RWPE2 (cell line): ENCODE measurements at regions not wholly inside any gene's neighbourhood (a gene's known extent, or its start where the extent isn't known, plus 50 kb on each side); places are given as distances from the start of the nearest gene placed in this dataset.

Source experiments
- ATAC-seq: fragments of 200-7000 bp; cut with Tn5 transposase; 3 replicates; pipeline ENCODE4 v1.9.1; 2021; ENCODE audit warnings: low read depth
- DNase-seq: peaks from one replicate; pipeline ENCODE4 v3.0.0-alpha.2; 2020; ENCODE audit warnings: low spot score
- H3K27ac ChIP-seq: fragments of 450-650 bp; 2 replicates; pipeline ENCODE4 v1.5.1; 2017; ENCODE audit warnings: mild to moderate bottlenecking; ENCODE audit not compliant: poor library complexity, severe bottlenecking
- H3K27me3 ChIP-seq: fragments of 250-450 bp; sonication (Bioruptor Pico); 2 replicates; pipeline ENCODE4 v1.5.1; 2021; ENCODE audit warnings: mild to moderate bottlenecking, moderate library complexity; ENCODE audit not compliant: insufficient read depth, poor library complexity, severe bottlenecking
- H3K36me3 ChIP-seq: fragments of 250-450 bp; sonication (Bioruptor Pico); 2 replicates; pipeline ENCODE4 v1.5.1; 2020; ENCODE audit warnings: low read depth, mild to moderate bottlenecking, moderate library complexity
- H3K4me1 ChIP-seq: fragments of 250-450 bp; sonication (Bioruptor Pico); 2 replicates; pipeline ENCODE4 v1.5.1; 2021; ENCODE audit warnings: mild to moderate bottlenecking, moderate library complexity; ENCODE audit not compliant: insufficient read depth, poor library complexity, severe bottlenecking
- H3K4me3 ChIP-seq: fragments of 250-450 bp; sonication (Bioruptor Pico); 2 replicates; pipeline ENCODE4 v1.5.1; 2021; ENCODE audit warnings: mild to moderate bottlenecking, moderate library complexity; ENCODE audit not compliant: severe bottlenecking
- H3K9me3 ChIP-seq: fragments of 250-450 bp; sonication (Bioruptor Pico); 2 replicates; pipeline ENCODE4 v1.5.1; 2021; ENCODE audit warnings: mild to moderate bottlenecking, moderate library complexity; ENCODE audit not compliant: severe bottlenecking
- CTCF ChIP-seq: fragments of 450-650 bp; IDR thresholded peaks from one replicate; pipeline ENCODE4 v1.5.1; 2017; ENCODE audit warnings: mild to moderate bottlenecking, moderate library complexity; ENCODE audit not compliant: poor library complexity, severe bottlenecking

GRCh38 chr18:39375066-39375465, 1809.5 kb upstream of the CELF4 start:
- Histone ChIP-seq H3K4me3 (no peak overlapping the region), H3K27me3 (no peaks in the 10 kb centered on the region), H3K4me1 (no peaks in the 10 kb centered on the region), H3K9me3 (peaks cover 3% of the 10 kb centered on the region), H3K36me3 (no peaks in the 10 kb centered on the region; the same call in 1 of the 2 replicates), H3K27ac (no peak overlapping the region)
- TF ChIP-seq CTCF: no peak
- ATAC-seq: no peak
- DNase-seq: no peak

GRCh38 chr18:39371996-39372395, 1806.4 kb upstream of the CELF4 start:
- no peak for TF ChIP-seq CTCF
- Histone ChIP-seq H3K4me3 (no peak overlapping the region), H3K9me3 (peaks cover 3% of the 10 kb centered on the region), H3K27ac (no peak overlapping the region), H3K4me1 (no peaks in the 10 kb centered on the region), H3K36me3 (no peaks in the 10 kb centered on the region; the same call in 1 of the 2 replicates), H3K27me3 (no peaks in the 10 kb centered on the region)
- ATAC-seq (no peak), DNase-seq (no peak)

- Histone ChIP-seq H3K36me3 (no peaks in the 10 kb centered on the region; the same call in 1 of the 2 replicates), H3K27ac (no peak overlapping the region), H3K4me1 (no peaks in the 10 kb centered on the region), H3K9me3 (no peaks in the 10 kb centered on the region), H3K27me3 (no peaks in the 10 kb centered on the region), H3K4me3 (no peak overlapping the region)
- ATAC-seq: no peak
- DNase-seq: no peak
- no peak for TF ChIP-seq CTCF
Observed at GRCh38 chr18:39366656-39367055, 1801.1 kb upstream of the CELF4 start.

- TF ChIP-seq CTCF: no peak
- DNase-seq: no peak
- ATAC-seq: no peak
- Histone ChIP-seq H3K4me3 (no peak overlapping the region), H3K27me3 (no peaks in the 10 kb centered on the region), H3K4me1 (no peaks in the 10 kb centered on the region), H3K36me3 (no peaks in the 10 kb centered on the region; the same call in 1 of the 2 replicates), H3K27ac (no peak overlapping the region), H3K9me3 (no peaks in the 10 kb centered on the region)
Observed at GRCh38 chr18:39365836-39366485, 1800.4 kb upstream of the CELF4 start.

GRCh38 chr18:39360072-39360471, 1794.5 kb upstream of the CELF4 start:
- DNase-seq: no peak
- ATAC-seq: no peak
- Histone ChIP-seq H3K27ac (no peak overlapping the region), H3K4me3 (no peak overlapping the region), H3K36me3 (no peaks in the 10 kb centered on the region), H3K27me3 (no peaks in the 10 kb centered on the region), H3K9me3 (no peaks in the 10 kb centered on the region), H3K4me1 (no peaks in the 10 kb centered on the region)
- TF ChIP-seq CTCF: no peak
